ENCODE measurements at regions not wholly inside any gene's neighbourhood (a gene's known extent, or its start where the extent isn't known, plus 50 kb on each side); places are given as distances from the start of the nearest gene placed in this dataset.

- Histone ChIP-seq H3K23ac (ENCODE audit: insufficient read length, low read depth, low read length) (no peak overlapping the region), H3K79me1 (ENCODE audit: insufficient read depth, low read depth, low read length, poor library complexity, severe bottlenecking) (no peaks in the 10 kb centered on the region), H2BK15ac (ENCODE audit: low read depth, low read length) (no peak overlapping the region), H3K4ac (ENCODE audit: low read depth, low read length) (no peak overlapping the region), H3K27me3 (ENCODE audit: insufficient read depth, low read length) (no peaks in the 10 kb centered on the region), H3K56ac (ENCODE audit: insufficient read length, low read depth, low read length) (no peak overlapping the region), H2AFZ (ENCODE audit: low read length) (no peak overlapping the region), H3K14ac (ENCODE audit: insufficient read depth, low read length) (no peak overlapping the region), H3T11ph (ENCODE audit: low read length) (no peak overlapping the region), H3K9ac (ENCODE audit: extremely low read depth, insufficient read length, low read length) (no peak overlapping the region), H4K20me1 (ENCODE audit: control insufficient read depth, insufficient read depth, insufficient read length) (no peaks in the 10 kb centered on the region), H3K4me1 (ENCODE audit: insufficient read depth, low read length) (no peaks in the 10 kb centered on the region), H3K79me2 (ENCODE audit: insufficient read depth, low read length) (no peaks in the 10 kb centered on the region), H2BK5ac (ENCODE audit: insufficient read length, low read length) (no peak overlapping the region), H2AK5ac (ENCODE audit: insufficient read length, low read length) (no peak overlapping the region), H3K18ac (ENCODE audit: insufficient read length, low read depth, low read length) (no peak overlapping the region), H3K4me2 (ENCODE audit: insufficient read depth, insufficient read length, low read length) (no peak overlapping the region), H2BK20ac (ENCODE audit: low read depth, low read length, poor library complexity, severe bottlenecking) (no peak overlapping the region), H2BK120ac (ENCODE audit: low read depth, low read length, poor library complexity, severe bottlenecking) (no peak overlapping the region), H4K8ac (replicated peaks; ENCODE audit: insufficient read length, low read depth, low read length) (no peak overlapping the region), H3K23me2 (ENCODE audit: insufficient read length, low read depth, low read length, poor library complexity, severe bottlenecking) (no peaks in the 10 kb centered on the region), H4K5ac (ENCODE audit: insufficient read length, low read depth, low read length) (no peak overlapping the region), H3K27ac (ENCODE audit: insufficient read length, low read depth, low read length) (no peak overlapping the region), H2BK12ac (ENCODE audit: insufficient read length, low read depth, low read length) (no peak overlapping the region), H4K91ac (ENCODE audit: insufficient read length, low read depth, low read length) (no peak overlapping the region), H3K9me3 (ENCODE audit: control insufficient read depth, low read depth, low read length) (no peaks in the 10 kb centered on the region)
- peaks cover 0 to 4% of the 10 kb centered on the region in 2 experiments; a peak in 2 of 5 replicates for H3K9me3 Mint-ChIP-seq
- DNase-seq, result no peak
- TF ChIP-seq, protein P1, sequence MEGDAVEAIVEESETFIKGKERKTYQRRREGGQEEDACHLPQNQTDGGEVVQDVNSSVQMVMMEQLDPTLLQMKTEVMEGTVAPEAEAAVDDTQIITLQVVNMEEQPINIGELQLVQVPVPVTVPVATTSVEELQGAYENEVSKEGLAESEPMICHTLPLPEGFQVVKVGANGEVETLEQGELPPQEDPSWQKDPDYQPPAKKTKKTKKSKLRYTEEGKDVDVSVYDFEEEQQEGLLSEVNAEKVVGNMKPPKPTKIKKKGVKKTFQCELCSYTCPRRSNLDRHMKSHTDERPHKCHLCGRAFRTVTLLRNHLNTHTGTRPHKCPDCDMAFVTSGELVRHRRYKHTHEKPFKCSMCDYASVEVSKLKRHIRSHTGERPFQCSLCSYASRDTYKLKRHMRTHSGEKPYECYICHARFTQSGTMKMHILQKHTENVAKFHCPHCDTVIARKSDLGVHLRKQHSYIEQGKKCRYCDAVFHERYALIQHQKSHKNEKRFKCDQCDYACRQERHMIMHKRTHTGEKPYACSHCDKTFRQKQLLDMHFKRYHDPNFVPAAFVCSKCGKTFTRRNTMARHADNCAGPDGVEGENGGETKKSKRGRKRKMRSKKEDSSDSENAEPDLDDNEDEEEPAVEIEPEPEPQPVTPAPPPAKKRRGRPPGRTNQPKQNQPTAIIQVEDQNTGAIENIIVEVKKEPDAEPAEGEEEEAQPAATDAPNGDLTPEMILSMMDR (conservative IDR thresholded peaks at IDR 0.05), result no peak
- no peak overlapping the region for H3K27ac Mint-ChIP-seq
- H3K27me3 Mint-ChIP-seq (ENCODE audit: low read depth), result no peaks in the 10 kb centered on the region
- no peak overlapping the region for H3K4me3 Mint-ChIP-seq
- H3K4me1 Mint-ChIP-seq, result peaks cover 12% of the 10 kb centered on the region in 2 experiments
- WGBS (ENCODE audit: extremely low coverage, insufficient read length, low lambda C conversion rate), result no CpG with 5 or more reads among the region's 3 CpGs
- 0 out of 7 replicates have a peak, but pooled peaks cover 0 to 1% (median 0%) of the 10 kb centered on the region in 3 experiments for H3K36me3 Mint-ChIP-seq (ENCODE audit: insufficient read depth in 1 of 3, low read depth in 3 of 3)
Observed at GRCh38 chr14:62614122-62614521, 431.1 kb downstream of the KCNH5 start.

Data from H9 (cell line).